Astrocyte (in vitro differentiated cells and primary cell): ENCODE measurements at regions not wholly inside any gene's neighbourhood (a gene's known extent, or its start where the extent isn't known, plus 50 kb on each side); places are given as distances from the start of the nearest gene placed in this dataset.

ENCODE experiments used
- DNase-seq: peaks from one replicate; pipeline ENCODE4 v3.0.0-alpha.2; 2010; ENCODE audit warnings: low read depth
- FAIRE-seq: peaks from 2 replicates; lab custom pipeline; 2011; peaks lifted over from hg19 to GRCh38; lab: Jason Lieb, UNC
- H2AFZ ChIP-seq: 2 replicates; pipeline ENCODE4 v1.6.0; 2012; ENCODE audit warnings: low read depth, low read length, inconsistent platforms
- H3K27ac ChIP-seq: 2 replicates; pipeline ENCODE4 v1.5.1; 2011; ENCODE audit warnings: low read depth, low read length, inconsistent platforms
- H3K27me3 ChIP-seq: 2 replicates; pipeline ENCODE4 v1.6.0; 2011; ENCODE audit warnings: low read length, inconsistent platforms; ENCODE audit not compliant: insufficient read depth
- H3K36me3 ChIP-seq: 2 replicates; pipeline ENCODE4 v1.5.1; 2011; ENCODE audit warnings: low read length, inconsistent platforms; ENCODE audit not compliant: insufficient read depth
- H3K4me1 ChIP-seq: 2 replicates; pipeline ENCODE4 v1.5.1; 2011; ENCODE audit warnings: low read length, inconsistent platforms; ENCODE audit not compliant: insufficient read depth
- H3K4me2 ChIP-seq: 2 replicates; pipeline ENCODE4 v1.6.0; 2012; ENCODE audit warnings: low read length, inconsistent platforms
- H3K4me3 ChIP-seq: 2 replicates; pipeline ENCODE4 v1.5.1; 2011; ENCODE audit warnings: low read depth, mild to moderate bottlenecking, low read length, inconsistent platforms; ENCODE audit not compliant: insufficient read depth
- H3K79me2 ChIP-seq: 2 replicates; pipeline ENCODE4 v1.6.0; 2012; ENCODE audit warnings: mild to moderate bottlenecking, low read length, inconsistent platforms; ENCODE audit not compliant: insufficient read depth
- H3K9ac ChIP-seq: 2 replicates; pipeline ENCODE4 v1.6.0; 2012; ENCODE audit warnings: mild to moderate bottlenecking, low read length, inconsistent platforms
- H3K9me3 ChIP-seq: 2 replicates; pipeline ENCODE4 v1.5.1; 2012; ENCODE audit warnings: low read depth, mild to moderate bottlenecking, low read length, inconsistent platforms; ENCODE audit not compliant: insufficient read depth
- H4K20me1 ChIP-seq: 2 replicates; pipeline ENCODE4 v1.6.0; 2012; ENCODE audit warnings: low read length, inconsistent platforms; ENCODE audit not compliant: insufficient read depth
- H3K27ac Mint-ChIP-seq: one replicate; pipeline ENCODE4 v1.8.0; 2021; ENCODE audit warnings: mild to moderate bottlenecking, mixed read lengths; ENCODE audit not compliant: unreplicated experiment
- H3K27me3 Mint-ChIP-seq: one replicate; pipeline ENCODE4 v1.8.0; 2021; ENCODE audit warnings: low read depth, mixed read lengths; ENCODE audit not compliant: unreplicated experiment
- H3K36me3 Mint-ChIP-seq: one replicate; pipeline ENCODE4 v1.8.0; 2021; ENCODE audit warnings: low read depth, mixed read lengths; ENCODE audit not compliant: unreplicated experiment
- H3K4me1 Mint-ChIP-seq: one replicate; pipeline ENCODE4 v1.8.0; 2021; ENCODE audit warnings: low read depth, mixed read lengths; ENCODE audit not compliant: unreplicated experiment
- H3K4me3 Mint-ChIP-seq: one replicate; pipeline ENCODE4 v1.8.0; 2021; ENCODE audit warnings: mild to moderate bottlenecking, moderate library complexity, mixed read lengths; ENCODE audit not compliant: unreplicated experiment
- H3K9me3 Mint-ChIP-seq: one replicate; pipeline ENCODE4 v1.8.0; 2021; ENCODE audit warnings: mild to moderate bottlenecking, mixed read lengths; ENCODE audit not compliant: unreplicated experiment
- EZH2 ChIP-seq: IDR thresholded peaks from 2 replicates; pipeline ENCODE4 v1.6.1; 2012; ENCODE audit warnings: mild to moderate bottlenecking, low read length, inconsistent platforms; ENCODE audit not compliant: insufficient read depth
- TF ChIP-seq, protein P1 (sequence below): IDR thresholded peaks from 2 replicates; pipeline ENCODE4 v1.5.1; 2011; ENCODE audit warnings: low read depth, mild to moderate bottlenecking, inconsistent platforms, low read length, moderate library complexity; ENCODE audit not compliant: insufficient read depth

- no peak overlapping the region for H3K27ac ChIP-seq
- H3K9me3 Mint-ChIP-seq = no peaks in the 10 kb centered on the region
- no peaks in the 10 kb centered on the region for H3K27me3 ChIP-seq
- no peaks in the 10 kb centered on the region for H3K36me3 Mint-ChIP-seq
- no peak overlapping the region for H3K4me3 Mint-ChIP-seq
- no peaks in the 10 kb centered on the region for H3K36me3 ChIP-seq
- no peaks in the 10 kb centered on the region for H3K9me3 ChIP-seq
- H3K4me1 ChIP-seq = no peaks in the 10 kb centered on the region
- H3K27ac Mint-ChIP-seq = no peak overlapping the region
- DNase-seq = no peak
- FAIRE-seq = no peak
- no peaks in the 10 kb centered on the region for H4K20me1 ChIP-seq
- no peaks in the 10 kb centered on the region for H3K79me2 ChIP-seq
- H3K4me3 ChIP-seq = no peak overlapping the region
- no peak overlapping the region for H3K4me2 ChIP-seq
- H3K27me3 Mint-ChIP-seq = no peaks in the 10 kb centered on the region
- H3K4me1 Mint-ChIP-seq = no peaks in the 10 kb centered on the region
- H2AFZ ChIP-seq = no peak overlapping the region
- TF ChIP-seq EZH2 = no peak
- TF ChIP-seq, protein P1, sequence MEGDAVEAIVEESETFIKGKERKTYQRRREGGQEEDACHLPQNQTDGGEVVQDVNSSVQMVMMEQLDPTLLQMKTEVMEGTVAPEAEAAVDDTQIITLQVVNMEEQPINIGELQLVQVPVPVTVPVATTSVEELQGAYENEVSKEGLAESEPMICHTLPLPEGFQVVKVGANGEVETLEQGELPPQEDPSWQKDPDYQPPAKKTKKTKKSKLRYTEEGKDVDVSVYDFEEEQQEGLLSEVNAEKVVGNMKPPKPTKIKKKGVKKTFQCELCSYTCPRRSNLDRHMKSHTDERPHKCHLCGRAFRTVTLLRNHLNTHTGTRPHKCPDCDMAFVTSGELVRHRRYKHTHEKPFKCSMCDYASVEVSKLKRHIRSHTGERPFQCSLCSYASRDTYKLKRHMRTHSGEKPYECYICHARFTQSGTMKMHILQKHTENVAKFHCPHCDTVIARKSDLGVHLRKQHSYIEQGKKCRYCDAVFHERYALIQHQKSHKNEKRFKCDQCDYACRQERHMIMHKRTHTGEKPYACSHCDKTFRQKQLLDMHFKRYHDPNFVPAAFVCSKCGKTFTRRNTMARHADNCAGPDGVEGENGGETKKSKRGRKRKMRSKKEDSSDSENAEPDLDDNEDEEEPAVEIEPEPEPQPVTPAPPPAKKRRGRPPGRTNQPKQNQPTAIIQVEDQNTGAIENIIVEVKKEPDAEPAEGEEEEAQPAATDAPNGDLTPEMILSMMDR = no peak
- no peak overlapping the region for H3K9ac ChIP-seq
Measured at GRCh38 chr16:62950351-62950750, 914.1 kb upstream of the CDH8 start.

DNA sequence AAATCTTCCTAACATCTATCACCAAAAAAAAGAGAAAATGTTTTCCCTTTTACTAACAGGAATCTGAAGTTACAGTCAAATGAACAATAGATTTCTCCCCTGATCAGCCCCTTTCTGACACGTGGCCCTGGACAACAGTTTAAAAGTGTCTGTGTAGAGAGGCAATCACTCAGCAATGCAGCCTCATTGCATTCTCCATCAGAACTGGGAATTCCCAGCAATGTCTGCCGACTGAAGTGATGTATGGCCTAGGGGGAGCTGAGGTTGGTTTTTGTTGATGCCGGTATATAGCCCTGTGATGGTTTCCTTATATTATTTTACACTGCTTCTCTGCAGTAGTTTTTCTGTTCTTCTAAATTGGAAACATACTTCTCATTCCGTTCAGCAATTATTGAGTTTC is 904.3 kb upstream of the CDH8 start:
- H3K9me3 ChIP-seq = no peaks in the 10 kb centered on the region
- H2AFZ ChIP-seq = no peak overlapping the region
- no peak overlapping the region for H3K4me2 ChIP-seq
- H3K4me1 Mint-ChIP-seq = no peaks in the 10 kb centered on the region
- FAIRE-seq (no peak), DNase-seq (no peak)
- TF ChIP-seq, protein P1 = no peak
- TF ChIP-seq EZH2 = no peak
- H3K36me3 ChIP-seq = no peaks in the 10 kb centered on the region
- H3K27ac ChIP-seq = no peak overlapping the region
- no peak overlapping the region for H3K27ac Mint-ChIP-seq
- no peak overlapping the region for H3K4me3 Mint-ChIP-seq
- H3K9ac ChIP-seq = no peak overlapping the region
- H3K9me3 Mint-ChIP-seq = no peaks in the 10 kb centered on the region
- no peaks in the 10 kb centered on the region for H3K4me1 ChIP-seq
- no peak overlapping the region for H3K4me3 ChIP-seq
- no peaks in the 10 kb centered on the region for H3K27me3 ChIP-seq
- no peaks in the 10 kb centered on the region for H4K20me1 ChIP-seq
- H3K79me2 ChIP-seq = no peaks in the 10 kb centered on the region
- H3K27me3 Mint-ChIP-seq = no peaks in the 10 kb centered on the region
- H3K36me3 Mint-ChIP-seq = no peaks in the 10 kb centered on the region

DNA sequence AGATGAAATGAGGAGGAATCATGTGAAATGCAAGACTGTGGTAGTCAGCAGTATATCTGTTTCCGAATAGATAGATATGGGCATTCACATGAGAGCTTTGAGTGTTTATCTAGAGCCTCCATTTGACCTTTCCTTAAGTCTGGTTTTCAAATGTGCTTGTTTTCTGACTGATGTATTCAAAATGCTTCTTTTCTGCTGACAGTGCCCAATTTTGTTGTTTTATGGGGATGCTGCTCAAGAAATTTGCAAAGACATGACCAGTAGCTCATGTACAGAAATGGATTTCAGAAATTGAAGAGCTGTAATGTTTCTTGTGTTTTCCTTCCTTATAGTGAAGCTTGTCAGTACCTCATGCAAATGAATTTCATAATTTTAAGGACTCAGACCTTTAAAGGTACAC is 903.4 kb upstream of the CDH8 start:
- TF ChIP-seq, protein P1 = no peak
- no peak for TF ChIP-seq EZH2
- Histone ChIP-seq H3K9me3 (no peaks in the 10 kb centered on the region), H3K4me1 (no peaks in the 10 kb centered on the region), H2AFZ (no peak overlapping the region), H4K20me1 (no peaks in the 10 kb centered on the region), H3K27ac (no peak overlapping the region), H3K27me3 (no peaks in the 10 kb centered on the region), H3K79me2 (no peaks in the 10 kb centered on the region), H3K36me3 (no peaks in the 10 kb centered on the region), H3K4me3 (no peak overlapping the region), H3K9ac (no peak overlapping the region), H3K4me2 (no peak overlapping the region)
- no peaks in the 10 kb centered on the region for H3K27me3 Mint-ChIP-seq
- DNase-seq (no peak), FAIRE-seq (no peak)
- H3K4me1 Mint-ChIP-seq = no peaks in the 10 kb centered on the region
- H3K27ac Mint-ChIP-seq = no peak overlapping the region
- H3K4me3 Mint-ChIP-seq = no peak overlapping the region
- H3K9me3 Mint-ChIP-seq = no peaks in the 10 kb centered on the region
- H3K36me3 Mint-ChIP-seq = no peaks in the 10 kb centered on the region
